Stimulated activated CD8-positive, alpha-beta memory T cell treated with anti-CD3 and anti-CD28 coated beads, Interleukin-15, amount 100 ng/mL, for 4 hours (primary cell): ENCODE measurements at regions not wholly inside any gene's neighbourhood (a gene's known extent, or its start where the extent isn't known, plus 50 kb on each side); places are given as distances from the start of the nearest gene placed in this dataset.
"Not testable (repeated sequence)": the region's sequence is repeated elsewhere in the genome, so short reads cannot be mapped to it uniquely, and the experiment has no call there.

Experiments
- DNase-seq, 2 donors: peaks; one replicate each; pipeline ENCODE4 v3.0.0-alpha.2; 2020; ENCODE audit warnings: low read depth in 2 of 2

GRCh38 chr7:82624965-82625364 lies 181.4 kb upstream of the CACNA2D1 start:
- DNase-seq: no peak

DNA sequence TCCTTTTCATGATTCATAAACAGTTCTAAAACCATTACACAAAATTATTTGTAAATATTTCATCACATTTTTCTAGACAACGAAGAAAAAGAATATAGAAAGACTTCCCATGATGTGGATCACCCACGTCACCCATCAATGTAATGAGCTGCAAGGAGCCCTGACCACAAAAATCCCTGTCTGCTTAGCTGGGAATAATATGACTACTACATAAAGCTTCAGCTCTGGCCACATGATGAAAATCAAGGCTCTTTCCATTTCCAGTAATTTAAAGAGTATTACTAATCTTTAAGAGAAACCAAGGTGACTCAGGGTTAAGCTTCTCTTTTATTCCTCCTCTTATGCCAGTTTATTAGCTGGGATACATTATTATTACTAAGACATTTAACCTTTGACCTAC lies 180.8 kb upstream of the CACNA2D1 start:
- no peak for DNase-seq

DNA sequence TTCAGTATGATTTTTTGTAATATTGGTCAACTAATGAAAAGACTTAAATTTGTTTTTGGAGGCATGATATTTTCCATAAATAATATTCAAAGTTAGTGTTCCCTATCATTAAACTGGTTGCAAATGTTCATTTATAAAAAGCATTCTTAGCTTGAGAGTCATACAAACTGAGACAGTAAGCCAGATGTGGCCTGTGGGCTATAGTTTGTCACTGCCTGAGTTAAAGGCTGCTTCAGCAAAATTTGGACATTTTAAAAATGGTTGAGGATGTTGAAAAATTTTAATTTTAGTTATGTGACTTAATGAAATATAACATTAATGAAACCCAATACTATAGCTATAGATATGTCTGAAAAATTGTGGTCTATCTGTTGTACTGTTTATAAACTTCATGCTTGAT lies 180.2 kb upstream of the CACNA2D1 start:
- DNase-seq: no peak

GRCh38 chr7:82617156-82617555 lies 173.6 kb upstream of the CACNA2D1 start:
- DNase-seq: no peak

- no peak for DNase-seq
Observed at GRCh38 chr7:82616059-82616728, 172.6 kb upstream of the CACNA2D1 start.

DNA sequence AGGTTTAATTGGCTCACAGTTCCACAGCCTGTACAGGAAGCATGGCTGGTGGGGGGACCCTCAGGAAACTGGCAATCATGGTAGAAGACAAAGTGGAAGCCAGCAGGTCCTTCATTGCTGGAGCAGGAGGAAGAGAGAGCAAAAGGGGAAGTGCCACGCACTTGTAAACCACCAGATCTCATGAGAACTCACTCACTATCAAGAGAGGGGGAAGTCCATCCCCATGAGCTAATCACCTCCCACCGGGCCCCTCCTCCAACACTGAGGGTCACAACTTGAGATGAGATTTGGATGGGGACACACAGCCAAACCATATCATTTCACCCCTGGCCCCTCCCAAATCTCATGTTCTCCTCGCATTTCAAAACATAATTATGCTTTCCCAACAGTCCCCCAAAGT lies 171.9 kb upstream of the CACNA2D1 start:
- no peak for DNase-seq

- no peak for DNase-seq
Observed at GRCh38 chr7:82609746-82610145, 166.2 kb upstream of the CACNA2D1 start.

DNA sequence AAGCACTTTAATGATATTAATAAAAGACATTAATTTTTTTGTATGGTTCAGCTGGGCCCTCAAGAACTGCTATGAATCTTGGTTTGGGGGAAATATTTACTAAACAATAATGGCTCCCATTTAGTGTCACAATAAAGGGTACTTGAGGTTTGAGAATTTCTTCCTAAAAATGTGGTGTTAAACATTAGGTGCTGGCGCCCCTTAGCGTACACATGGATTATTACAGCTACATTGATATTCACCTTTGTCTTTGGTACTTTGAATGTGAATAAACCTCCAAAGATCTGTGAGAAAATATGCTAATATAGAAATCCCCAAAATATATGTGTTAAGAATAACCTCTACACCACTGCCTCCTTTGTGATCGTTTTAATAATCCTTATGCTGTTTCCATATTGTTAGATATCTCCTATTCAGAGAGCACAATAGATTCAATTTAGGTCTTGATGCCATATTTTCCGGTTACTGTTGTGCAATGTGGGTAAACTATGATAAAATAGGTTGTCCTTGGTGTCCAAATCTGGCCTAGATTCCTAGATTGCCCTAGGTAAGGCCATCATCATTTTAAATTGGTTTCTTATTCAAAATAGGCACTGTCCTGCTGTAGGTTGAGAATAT lies 161.8 kb upstream of the CACNA2D1 start:
- DNase-seq: no peak

DNA sequence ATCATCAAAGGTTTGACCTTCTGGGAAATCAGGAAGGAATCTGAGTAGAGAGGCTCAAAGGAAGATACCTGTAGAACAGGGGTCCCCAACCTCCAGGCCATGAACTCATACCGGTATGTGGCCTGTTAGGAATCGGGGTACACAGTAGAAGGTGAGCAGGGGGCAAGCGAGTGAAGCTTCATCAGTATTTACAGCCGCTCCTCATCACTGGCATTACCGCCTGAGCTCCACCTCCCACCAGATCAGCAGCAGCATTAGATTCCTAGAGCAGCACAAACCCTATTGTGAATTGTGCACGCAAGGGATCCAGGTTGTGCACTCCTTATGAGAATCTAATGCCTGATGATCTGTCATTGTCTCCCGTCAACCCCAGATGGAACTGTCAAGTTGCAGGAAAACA lies 158.5 kb upstream of the CACNA2D1 start:
- DNase-seq: no peak

- no peak for DNase-seq
Observed at GRCh38 chr7:82600531-82600930, 157.0 kb upstream of the CACNA2D1 start.

DNA sequence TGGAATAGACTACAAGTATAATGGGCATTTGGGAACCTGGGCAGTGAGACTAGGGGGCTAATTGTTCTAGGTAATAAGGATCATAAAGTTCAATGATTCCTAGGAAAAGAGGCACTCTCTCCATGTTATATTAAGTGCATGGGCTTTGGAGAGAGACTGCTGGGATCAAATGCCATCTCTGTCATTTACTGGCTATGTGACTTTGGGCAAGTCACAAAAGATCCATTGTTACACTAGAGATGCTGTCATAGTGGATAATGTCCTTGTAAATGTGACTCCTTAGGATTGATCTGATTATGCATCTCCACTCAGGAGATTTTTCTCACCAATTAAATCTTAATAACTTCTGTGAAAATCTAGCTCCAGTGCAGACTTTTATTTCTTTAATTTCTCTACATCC lies 156.3 kb upstream of the CACNA2D1 start:
- DNase-seq: no peak

GRCh38 chr7:82598958-82599357 lies 155.4 kb upstream of the CACNA2D1 start:
- DNase-seq: no peak

GRCh38 chr7:82595795-82596194 lies 152.2 kb upstream of the CACNA2D1 start:
- DNase-seq: not testable (repeated sequence)

DNA sequence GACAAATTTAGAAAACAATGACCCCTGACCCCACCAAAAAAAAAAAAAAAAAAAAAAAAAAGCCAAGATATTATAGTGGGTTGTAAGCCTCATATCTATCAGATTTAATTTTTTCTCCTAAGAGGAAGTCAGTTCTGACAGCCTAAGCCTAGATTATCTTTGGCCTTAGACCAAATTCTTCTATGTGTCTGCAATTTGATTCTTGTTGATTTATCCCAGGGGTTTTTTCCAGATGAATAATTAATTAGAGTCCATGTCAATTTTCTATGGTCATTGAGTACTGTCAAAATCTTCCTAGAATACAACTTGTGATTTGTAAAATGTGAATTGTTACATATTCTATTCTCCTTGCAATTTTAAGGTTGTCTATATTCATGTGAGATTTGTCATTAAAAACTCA lies 151.6 kb upstream of the CACNA2D1 start:
- no peak for DNase-seq

- DNase-seq: no peak
Observed at GRCh38 chr7:82594665-82595064, 151.1 kb upstream of the CACNA2D1 start.

DNA sequence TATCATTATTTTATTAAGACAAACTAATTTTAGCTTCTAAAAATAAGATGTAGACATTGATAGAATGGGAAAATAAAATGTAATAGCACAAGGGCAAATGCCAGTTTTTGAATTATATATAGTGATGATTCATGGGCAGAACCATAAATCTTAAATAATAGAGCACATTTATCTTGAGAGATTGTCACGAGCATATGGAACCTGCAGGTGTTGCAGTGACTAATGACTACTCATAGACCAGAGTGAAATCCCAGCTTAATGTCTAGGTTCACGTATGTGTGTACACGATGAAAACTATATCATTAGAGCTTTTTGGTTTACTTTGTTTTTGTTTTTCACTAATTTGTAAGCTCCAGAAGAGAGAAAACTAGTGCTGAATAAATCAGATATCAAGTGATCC lies 150.2 kb upstream of the CACNA2D1 start:
- DNase-seq: no peak

GRCh38 chr7:82592416-82592815 lies 148.8 kb upstream of the CACNA2D1 start:
- no peak for DNase-seq

GRCh38 chr7:82579047-82579446 lies 135.5 kb upstream of the CACNA2D1 start:
- no peak for DNase-seq

DNA sequence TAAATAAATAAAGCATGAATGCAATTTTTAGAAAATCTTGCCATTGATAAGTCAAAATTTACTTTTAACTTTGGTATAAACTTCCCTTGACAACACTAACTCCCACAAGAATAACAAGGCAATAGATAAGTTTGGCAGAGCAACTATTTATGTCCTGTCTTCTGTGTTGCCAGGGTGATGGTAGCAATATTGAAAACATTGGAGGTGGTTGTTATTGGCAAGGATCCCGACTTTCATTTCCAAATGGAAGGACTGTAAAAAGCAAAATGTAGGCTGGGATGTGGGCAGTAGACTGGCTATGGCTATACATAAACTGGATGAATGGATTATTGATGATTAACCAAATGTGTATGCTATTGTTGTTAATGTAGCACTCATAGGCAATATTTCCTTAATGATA lies 134.9 kb upstream of the CACNA2D1 start:
- no peak for DNase-seq

DNA sequence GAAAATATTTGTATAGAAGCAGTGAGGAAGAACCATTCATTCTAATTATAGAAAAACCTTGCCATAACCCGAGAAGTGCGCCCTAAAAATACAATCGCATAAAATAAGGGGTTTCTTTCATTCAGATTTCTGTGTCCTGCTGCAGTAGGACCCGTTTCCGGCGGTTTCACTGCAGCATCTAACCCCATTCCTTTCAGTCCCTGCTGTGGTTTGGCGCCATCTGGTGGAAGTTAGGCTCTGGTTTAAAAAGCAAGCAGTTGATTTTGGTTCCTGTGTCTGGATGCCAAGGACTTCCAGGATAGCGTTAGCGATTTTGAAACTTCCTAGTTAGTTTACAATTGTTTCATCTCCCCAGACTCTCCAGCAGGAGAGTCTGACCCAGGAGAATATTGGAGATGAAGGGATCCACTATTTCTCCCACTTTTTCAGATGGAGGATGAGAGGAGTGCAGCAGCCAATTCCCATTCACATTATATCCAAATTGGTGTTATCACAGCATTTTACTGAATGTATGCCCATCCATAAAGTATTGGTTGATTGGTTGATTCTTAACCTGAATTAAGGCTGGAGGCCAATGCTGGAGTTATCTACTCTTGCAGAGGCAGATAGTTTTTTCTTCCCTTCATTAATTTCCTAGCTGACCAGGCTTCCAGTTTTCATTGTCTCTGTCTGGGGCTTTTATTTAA lies 128.8 kb upstream of the CACNA2D1 start:
- DNase-seq: peak; percentile 13 to 29

DNA sequence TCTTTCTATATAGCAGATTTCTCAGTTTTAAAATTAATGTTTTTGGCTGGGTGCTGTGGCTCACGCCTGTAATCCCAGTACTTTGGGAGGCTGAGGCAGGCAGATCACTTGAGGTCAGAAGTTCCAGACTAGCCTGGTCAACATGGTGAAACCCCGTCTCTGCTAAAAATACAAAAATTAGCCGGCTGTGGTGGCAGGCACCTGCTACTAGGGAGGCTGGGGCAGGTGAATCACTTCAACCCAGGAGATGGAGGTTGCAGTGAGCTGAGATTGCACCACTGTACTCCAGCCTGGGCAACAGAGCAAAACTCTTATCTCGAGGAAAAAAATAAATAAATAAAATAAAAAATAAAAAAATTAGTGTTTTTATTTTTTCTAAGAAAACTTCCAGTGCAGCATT lies 127.5 kb upstream of the CACNA2D1 start:
- DNase-seq: not testable (repeated sequence)

- DNase-seq: no peak
Observed at GRCh38 chr7:82567841-82568240, 124.3 kb upstream of the CACNA2D1 start.

DNA sequence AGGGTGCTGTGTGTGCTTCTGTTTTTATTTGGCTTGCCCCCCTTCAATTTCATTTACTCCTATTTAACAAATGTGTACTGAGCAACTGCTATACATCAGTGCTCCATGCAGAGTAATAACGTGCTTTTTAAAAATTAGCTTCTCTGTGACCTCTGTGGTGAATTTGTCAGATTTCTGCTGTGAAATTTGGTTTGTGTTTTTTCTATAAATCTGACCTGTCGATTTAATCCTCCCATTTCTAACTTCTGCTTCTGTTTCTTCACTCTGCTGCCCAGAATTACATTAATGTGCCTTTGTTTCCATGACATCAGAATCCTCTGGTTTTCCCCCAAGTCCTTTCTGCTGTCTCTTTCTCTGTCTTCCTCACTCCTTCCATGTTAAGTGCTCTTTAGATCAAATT lies 123.8 kb upstream of the CACNA2D1 start:
- DNase-seq: no peak
